ENCODE measurements at regions not wholly inside any gene's neighbourhood (a gene's known extent, or its start where the extent isn't known, plus 50 kb on each side); places are given as distances from the start of the nearest gene placed in this dataset.

GRCh38 chr2:177093371-177093770 lies 119.2 kb upstream of the HNRNPA3 start:
- no peak overlapping the region for H3K27ac ChIP-seq (ENCODE audit: low read length)
- BruUV-seq (replicated peaks), result no TSS peak
- H3K9me3 ChIP-seq (ENCODE audit: control insufficient read depth, insufficient read depth, low read depth, low read length), result no peaks in the 10 kb centered on the region
- DNase-seq (ENCODE audit: low read depth, low spot score) (no peak), ATAC-seq (no peak)
- TF ChIP-seq SIN3A (IDR thresholded peaks at IDR 0.05; ENCODE audit: borderline replicate concordance, insufficient read depth, low read depth, low read length) (no peak), TCF7L2 (IDR thresholded peaks at IDR 0.05; ENCODE audit: low read depth, low read length) (no peak), REST (IDR thresholded peaks at IDR 0.05; ENCODE audit: insufficient read depth in 1 of 2, low read depth in 2 of 2, low read length in 1 of 2) (no peak), CTCF (IDR thresholded peaks at IDR 0.05) (no peak), POLR2AphosphoS5 (IDR thresholded peaks at IDR 0.05; ENCODE audit: low read depth, low read length) (no peak)
- intact Hi-C loops (cut with micrococcal nuclease; ENCODE audit: unreplicated experiment) (no loop called here), in situ Hi-C loops (cut with HindIII; ENCODE audit: low pct_unique_long_range_greater_than_20kb, low sequenced_read_pairs) (no loop called here)
- H3K27me3 ChIP-seq (ENCODE audit: control insufficient read depth, insufficient read depth, low read length), result no peaks in the 10 kb centered on the region
- H3K4me1 ChIP-seq (ENCODE audit: control insufficient read depth, insufficient read depth, low read length), result no peaks in the 10 kb centered on the region
- CTCF ChIA-PET, result no interaction called here
- no peaks in the 10 kb centered on the region for H3K36me3 ChIP-seq (ENCODE audit: control insufficient read depth, insufficient read depth, low read length)
- no peak overlapping the region for H3K4me3 ChIP-seq (ENCODE audit: low read depth in 2 of 2, low read length in 2 of 2)
- POLR2A ChIA-PET, result no interaction called here

- POLR2A ChIA-PET, result no interaction called here
Observed at GRCh38 chr2:177098001-177098613, 114.5 kb upstream of the HNRNPA3 start.

More at GRCh38 chr2:177098001-177098613, 114.5 kb upstream of the HNRNPA3 start:
- H3K4me1 ChIP-seq (ENCODE audit: control insufficient read depth, insufficient read depth, low read length), result no peaks in the 10 kb centered on the region
- ATAC-seq, result no peak
- DNase-seq (ENCODE audit: low read depth, low spot score), result no peak
- no peaks in the 10 kb centered on the region for H3K36me3 ChIP-seq (ENCODE audit: control insufficient read depth, insufficient read depth, low read length)
- no TSS peak for BruUV-seq (replicated peaks)
- H3K4me3 ChIP-seq (ENCODE audit: low read depth in 2 of 2, low read length in 2 of 2), result no peak overlapping the region
- H3K9me3 ChIP-seq (ENCODE audit: control insufficient read depth, insufficient read depth, low read depth, low read length), result no peaks in the 10 kb centered on the region
- intact Hi-C loops (cut with micrococcal nuclease; ENCODE audit: unreplicated experiment), result no loop called here
- TF ChIP-seq SIN3A (IDR thresholded peaks at IDR 0.05; ENCODE audit: borderline replicate concordance, insufficient read depth, low read depth, low read length), result no peak
- TF ChIP-seq POLR2AphosphoS5 (IDR thresholded peaks at IDR 0.05; ENCODE audit: low read depth, low read length), result no peak
- TF ChIP-seq REST (IDR thresholded peaks at IDR 0.05; ENCODE audit: insufficient read depth in 1 of 2, low read depth in 2 of 2, low read length in 1 of 2), result no peak
- TF ChIP-seq TCF7L2 (IDR thresholded peaks at IDR 0.05; ENCODE audit: low read depth, low read length), result no peak
- no peaks in the 10 kb centered on the region for H3K27me3 ChIP-seq (ENCODE audit: control insufficient read depth, insufficient read depth, low read length)
- CTCF ChIA-PET, result no interaction called here
- H3K27ac ChIP-seq (ENCODE audit: low read length), result no peak overlapping the region
- in situ Hi-C loops (cut with HindIII; ENCODE audit: low pct_unique_long_range_greater_than_20kb, low sequenced_read_pairs), result no loop called here
